Stimulated activated CD4-positive, alpha-beta T cell treated with anti-CD3 and anti-CD28 coated beads, Interleukin-15, amount 100 ng/mL, for 24 hours (primary cell): ENCODE measurements at regions not wholly inside any gene's neighbourhood (a gene's known extent, or its start where the extent isn't known, plus 50 kb on each side); places are given as distances from the start of the nearest gene placed in this dataset.

Experiments used
- DNase-seq: peaks from one replicate; pipeline ENCODE4 v3.0.0-alpha.2; 2020

GRCh38 chr17:74151551-74152315, 51.7 kb upstream of the RPL38 start:
- no peak for DNase-seq

GRCh38 chr17:74152591-74153455, 50.7 kb upstream of the RPL38 start:
- DNase-seq: no peak

GRCh38 chr17:74153456-74153810, 50.0 kb upstream of the RPL38 start:
- DNase-seq: no peak
